Skeletal muscle cell (primary cell): ENCODE measurements at regions not wholly inside any gene's neighbourhood (a gene's known extent, or its start where the extent isn't known, plus 50 kb on each side); places are given as distances from the start of the nearest gene placed in this dataset.

Experiments used
- DNase-seq: peaks from one replicate; pipeline ENCODE4 v3.0.0-alpha.2; 2010; ENCODE audit warnings: low read depth
- H3K4me3 ChIP-seq: 2 replicates; pipeline ENCODE4 v1.5.1; 2011; ENCODE audit warnings: low read depth, mild to moderate bottlenecking, control low read depth, low read length, moderate library complexity

DNA sequence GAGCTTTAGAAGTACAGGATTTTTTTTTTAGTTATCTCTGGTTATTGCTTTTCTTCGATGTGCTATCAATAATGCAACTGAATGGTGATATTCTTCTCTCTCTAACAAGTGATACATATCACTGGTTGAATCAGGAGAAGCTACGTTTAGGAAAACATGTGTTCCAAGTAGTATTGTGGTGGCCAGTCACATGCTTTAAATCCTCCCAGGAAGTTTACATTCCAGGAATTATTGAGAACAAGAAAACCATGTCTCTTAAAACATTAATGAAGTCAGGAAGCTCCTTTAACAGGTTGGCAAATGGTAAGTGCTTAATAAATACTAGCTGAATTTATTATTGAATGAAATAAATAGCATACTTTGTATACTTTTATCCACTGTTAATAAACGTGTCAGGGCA is 371.1 kb downstream of the BCKDHB start:
- no peak overlapping the region for H3K4me3 ChIP-seq
- no peak for DNase-seq

DNA sequence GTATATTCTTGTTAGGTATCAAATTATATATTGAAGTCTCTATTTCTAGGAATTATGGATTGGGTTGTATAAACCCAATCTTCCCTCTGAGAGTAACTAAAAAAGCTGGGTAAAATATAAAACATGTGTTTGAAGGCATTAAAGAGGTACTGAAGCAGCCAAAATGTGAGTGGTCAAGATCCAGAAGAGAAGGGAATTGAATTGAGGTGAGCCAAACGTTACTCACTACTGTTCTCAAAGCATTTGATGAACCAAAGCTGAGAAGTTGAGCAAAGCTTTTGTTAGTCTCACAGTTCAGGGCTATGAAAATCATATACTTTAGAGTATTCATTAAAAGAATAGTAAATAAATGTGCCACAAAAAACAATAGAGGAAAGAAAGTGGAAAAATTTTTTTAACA is 365.8 kb downstream of the BCKDHB start:
- DNase-seq, result no peak
- H3K4me3 ChIP-seq, result no peak overlapping the region

DNA sequence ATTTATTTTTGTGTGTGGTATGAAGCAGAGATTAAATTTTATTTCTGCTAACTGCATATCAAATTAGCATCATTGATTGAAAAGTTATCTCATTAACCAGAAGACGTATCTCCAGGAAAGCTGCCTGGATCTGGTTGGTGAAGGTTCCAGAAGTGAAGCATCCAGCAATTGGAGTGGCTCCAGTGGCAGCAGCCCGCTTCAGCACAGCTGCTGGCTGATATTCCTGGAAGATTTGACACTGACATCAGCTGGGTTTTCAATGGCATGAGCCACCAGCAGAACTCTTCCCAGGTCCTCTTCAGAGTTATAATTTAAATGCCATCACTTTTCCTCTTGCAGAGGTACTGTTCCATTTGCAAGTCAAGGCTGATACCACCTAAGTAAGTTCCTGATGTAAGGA is 363.5 kb downstream of the BCKDHB start:
- H3K4me3 ChIP-seq, result no peak overlapping the region
- no peak for DNase-seq

DNA sequence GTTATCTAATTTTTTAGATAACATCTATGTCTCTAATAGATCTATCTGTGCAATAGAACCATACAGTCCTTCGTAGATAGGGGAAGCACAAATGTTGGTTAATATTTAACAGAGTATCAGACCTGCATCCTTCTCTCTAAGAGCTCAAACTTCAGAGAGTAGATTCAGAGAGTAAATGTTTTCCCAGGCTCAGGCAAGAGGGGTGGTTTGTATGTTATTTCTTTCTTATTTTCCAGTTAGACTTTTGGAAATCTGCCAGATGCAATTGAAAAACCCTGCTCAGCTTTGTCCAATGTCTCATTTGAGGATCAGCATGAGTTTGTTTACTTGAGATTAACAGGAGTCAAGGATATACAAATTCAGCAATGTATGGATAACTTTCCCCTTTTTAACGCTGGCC is 361.9 kb downstream of the BCKDHB start:
- DNase-seq, result no peak
- no peak overlapping the region for H3K4me3 ChIP-seq

DNA sequence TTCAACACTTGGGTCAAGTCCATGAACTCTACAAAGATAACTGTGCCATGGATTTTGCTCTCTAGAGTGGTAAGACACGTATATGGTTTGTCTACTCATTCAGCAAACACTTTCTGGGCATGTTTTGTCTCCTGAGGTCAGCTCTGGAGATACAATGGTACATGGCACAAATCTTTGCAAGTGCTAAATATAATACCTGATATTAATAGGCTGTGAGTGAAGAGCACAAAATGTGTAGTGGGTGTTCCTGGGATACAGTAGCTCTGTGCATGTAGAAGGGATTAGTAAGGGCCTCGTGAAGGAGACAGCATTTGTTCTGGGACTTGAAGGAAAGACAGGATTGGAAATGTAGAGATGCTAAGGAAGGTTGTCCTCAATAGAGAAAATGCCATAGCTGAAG is 360.9 kb downstream of the BCKDHB start:
- DNase-seq, result no peak
- no peak overlapping the region for H3K4me3 ChIP-seq

DNA sequence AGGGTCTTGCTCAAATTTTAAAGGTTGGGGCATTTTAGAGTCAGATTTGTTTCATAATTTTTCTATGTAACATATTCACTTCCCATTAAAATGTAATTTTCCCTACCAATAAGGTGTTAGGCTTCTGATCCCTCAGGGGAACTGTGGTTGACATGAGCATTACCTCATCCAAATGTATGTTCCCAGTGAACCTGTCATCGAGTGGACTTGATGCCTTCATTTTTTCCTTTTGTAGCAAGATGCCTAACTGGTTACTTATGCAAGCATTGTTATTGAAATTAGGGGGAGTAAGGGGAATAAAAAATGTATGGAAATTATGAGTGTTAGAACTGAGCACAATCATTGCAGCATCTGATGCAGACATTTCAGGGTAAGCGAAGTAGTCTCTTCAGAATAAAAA is 360.5 kb downstream of the BCKDHB start:
- no peak overlapping the region for H3K4me3 ChIP-seq
- peak; percentile 76 for DNase-seq

DNA sequence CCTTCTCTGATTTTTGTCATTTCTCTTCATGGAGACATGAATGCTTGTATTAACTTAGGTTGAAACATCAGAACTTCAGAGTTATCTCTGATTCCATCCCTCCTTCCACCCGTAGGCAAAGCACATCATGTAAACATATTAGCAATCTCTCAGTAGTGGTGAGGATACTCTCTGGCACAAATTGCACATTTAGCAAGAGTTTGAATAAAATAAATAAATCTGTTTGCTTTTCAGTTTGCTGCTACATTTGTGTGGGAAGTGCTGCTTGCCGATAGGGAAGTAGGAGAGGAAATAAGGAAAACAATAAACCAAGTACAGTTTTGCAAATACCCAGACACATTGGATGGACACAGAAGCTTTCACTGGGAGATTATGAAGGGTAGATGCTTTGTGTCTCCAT is 359.0 kb downstream of the BCKDHB start:
- no peak overlapping the region for H3K4me3 ChIP-seq
- DNase-seq, result no peak

DNA sequence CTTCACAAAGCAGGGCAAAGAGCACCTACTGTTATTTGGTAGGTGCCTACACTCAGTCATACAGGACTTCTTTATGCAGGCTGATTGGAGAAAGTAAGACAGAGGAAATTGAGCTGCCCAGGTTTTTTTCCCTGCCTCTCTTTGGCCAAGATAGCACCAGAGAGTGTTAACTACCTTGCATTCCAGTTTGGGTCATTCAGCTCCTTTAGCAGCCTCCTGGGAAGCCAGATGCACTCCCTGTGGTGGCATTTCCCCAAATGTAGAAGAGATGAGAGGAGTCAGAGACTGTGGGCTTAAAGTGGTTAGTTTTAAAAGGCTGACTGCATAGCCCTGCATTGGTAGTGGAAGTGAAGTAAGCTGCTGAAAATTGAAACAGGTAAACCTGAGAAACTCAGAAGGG is 358.4 kb downstream of the BCKDHB start:
- H3K4me3 ChIP-seq, result no peak overlapping the region
- DNase-seq, result no peak

DNA sequence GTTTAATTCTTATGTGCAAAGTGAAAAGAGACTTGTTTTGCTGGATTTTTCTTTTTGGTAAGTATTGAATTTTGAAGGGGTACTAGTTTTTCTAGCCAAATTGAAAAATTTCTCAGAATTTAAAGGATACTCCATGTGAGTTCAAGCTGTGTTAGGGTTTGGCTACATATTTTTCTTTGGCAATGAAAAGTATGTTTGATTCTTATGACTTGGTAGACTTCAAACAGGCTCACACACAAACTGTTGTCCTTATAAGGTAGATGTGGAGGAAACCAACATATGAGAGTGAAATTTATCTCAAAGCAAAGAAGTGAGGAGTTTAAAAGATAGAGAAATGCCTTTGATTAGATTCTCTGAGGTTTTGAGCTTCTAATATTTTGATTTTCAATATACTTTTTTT is 356.7 kb downstream of the BCKDHB start:
- no peak for DNase-seq
- H3K4me3 ChIP-seq, result no peak overlapping the region

DNA sequence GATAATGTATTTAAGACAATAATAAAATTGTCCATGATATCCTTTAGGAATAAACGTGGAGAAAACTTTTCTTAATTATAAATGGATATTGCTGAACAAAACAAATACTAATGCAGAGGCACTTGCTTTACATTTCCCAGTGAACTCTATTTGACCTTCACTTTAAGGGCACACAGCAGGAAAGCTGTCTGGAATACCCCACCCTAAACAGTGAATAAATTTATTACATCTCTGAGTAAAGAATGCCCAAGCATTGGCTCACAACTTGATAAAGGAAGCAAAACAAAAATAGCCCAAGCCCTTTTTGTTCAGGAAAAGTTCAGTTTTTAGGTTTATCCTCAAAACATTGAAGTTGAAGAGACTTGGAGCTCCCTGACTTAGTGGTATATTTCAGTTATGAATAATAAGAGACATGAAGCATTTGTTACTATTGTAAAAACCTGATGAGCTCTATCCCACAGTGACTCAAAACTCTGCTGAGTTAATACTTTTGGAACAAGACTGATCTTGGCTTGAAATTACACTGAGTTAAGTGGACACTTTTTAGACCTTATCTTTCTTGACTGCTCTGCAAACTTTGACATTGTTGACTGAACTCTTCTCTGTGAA is 353.9 kb downstream of the BCKDHB start:
- no peak for DNase-seq
- no peak overlapping the region for H3K4me3 ChIP-seq

DNA sequence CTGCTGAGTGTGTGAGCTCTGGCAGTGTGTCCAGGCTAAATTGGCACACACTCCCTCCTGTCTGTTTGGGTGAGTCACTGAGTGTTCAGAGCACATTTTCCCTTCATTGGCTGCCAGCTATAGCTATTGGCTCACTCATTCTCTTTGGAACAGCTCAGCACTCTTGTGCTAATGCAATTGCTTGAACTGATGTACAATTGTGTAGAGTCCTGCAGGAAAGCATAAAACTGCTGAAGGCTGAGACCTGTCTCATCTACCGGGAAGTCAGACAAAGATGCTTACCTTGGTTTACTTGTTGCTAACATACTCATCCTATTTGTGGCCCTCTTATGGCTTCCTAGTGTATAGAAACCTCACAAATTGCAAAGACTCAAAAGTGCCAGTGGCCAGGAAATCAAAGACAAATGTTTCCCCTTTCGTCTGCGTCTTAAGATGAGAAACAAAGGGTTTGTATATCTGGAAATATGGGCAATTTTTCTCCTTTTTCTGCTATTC is 351.0 kb downstream of the BCKDHB start:
- DNase-seq, result peak; percentile 96

DNA sequence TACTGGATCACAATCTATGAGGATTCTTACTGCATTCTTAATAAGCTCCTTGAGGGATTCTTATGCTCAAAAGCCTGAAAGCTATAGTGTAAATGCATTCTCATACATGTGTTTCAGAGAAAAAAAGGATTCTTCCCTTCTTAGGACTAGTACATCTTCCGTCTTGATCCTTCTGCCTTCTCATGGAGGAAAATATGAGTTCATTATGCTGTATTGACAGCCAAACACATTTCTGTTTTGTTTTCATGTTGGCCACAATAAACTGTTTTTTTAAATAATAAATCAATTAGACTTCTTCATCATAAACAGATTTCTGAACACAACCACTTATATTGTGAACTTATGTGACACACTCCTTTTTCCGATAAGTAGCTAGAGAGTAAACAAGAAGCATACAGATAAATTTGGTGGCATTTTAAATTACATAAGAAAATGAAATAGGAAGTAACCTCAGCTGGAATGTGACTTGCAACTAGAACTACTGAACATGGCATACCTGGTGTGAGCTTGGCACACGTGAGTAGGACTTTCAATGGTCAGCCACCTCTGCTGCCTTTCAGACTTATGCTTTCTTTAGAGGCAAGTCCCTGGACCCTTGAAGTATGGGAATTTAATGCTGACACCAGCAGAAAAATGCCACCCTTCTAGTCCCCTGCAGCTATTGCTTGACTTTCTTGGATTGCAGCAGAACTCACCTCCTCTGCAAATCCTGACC is 350.4 kb downstream of the BCKDHB start:
- H3K4me3 ChIP-seq, result no peak overlapping the region
- no peak for DNase-seq

More for the DNA sequence above, 351.0 kb downstream of the BCKDHB start:
- H3K4me3 ChIP-seq, result no peak overlapping the region

DNA sequence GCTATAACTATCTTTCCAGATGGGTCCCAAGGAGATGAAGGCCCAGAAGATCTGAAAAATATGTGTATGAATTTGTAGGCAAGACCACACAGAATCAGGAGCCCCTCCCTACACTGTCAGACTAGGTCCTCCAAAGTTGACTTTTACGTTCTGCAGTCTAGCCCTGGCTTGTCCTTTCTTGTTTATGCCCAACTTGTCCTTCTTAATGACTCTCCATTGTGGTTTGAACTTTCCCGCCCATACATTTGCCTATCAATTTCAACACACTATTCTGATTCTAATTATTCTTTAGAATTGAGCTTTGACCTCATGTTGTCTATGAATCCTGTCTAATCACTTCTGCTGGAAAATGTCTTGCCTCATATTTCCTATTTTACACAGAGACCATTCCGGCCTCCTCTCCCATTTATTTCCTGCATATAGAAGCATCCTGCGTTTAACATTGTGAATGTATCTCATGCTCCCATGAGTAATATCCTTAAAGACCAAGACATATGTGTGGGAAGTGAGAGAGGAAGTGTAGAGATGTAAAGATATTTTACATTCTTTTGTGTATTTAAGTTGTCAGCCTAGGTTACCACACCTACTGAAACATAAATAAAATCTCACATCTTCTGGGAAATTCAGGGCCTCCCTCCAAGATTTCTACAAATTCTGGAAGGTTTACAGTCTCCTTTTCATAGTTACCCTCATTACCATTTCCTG is 348.3 kb downstream of the BCKDHB start:
- no peak overlapping the region for H3K4me3 ChIP-seq
- peak; percentile 75 for DNase-seq

DNA sequence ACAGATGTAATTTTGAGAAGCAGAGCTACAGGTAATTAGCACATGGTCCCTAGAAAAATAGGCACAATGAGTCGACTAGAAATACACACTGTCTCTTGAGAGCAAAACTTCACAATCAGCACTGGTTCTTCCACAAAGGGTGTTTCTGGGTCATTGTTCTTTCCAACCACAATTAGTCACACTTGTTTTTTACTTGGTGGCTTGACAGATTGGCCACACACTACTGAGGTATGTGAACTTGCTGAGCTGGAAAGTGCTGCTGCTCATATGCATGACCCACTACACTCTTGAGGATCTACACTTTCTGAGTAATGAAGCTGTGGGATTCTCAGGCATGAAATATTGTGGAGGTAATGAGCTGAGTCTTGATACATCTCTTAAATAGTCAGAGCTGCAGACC is 347.7 kb downstream of the BCKDHB start:
- DNase-seq, result peak; percentile 99

DNA sequence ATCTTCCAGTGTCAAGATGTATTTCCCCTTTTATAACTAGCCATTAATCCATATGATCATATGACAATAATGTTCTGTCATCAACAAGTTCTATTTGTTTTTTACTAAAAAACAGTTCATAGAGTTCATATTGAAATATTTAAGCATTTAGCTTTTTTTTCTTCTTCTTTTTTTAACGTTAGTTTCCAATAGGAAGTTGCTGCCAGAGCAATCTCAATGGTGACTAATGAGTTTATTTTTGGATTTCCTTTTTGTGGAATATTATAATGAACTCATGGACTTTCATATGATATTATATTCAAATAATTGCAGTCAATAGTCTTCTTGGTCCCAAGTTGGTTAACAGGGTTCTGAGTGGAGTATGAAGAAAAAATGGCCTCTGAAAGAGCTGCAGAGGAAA is 343.3 kb downstream of the BCKDHB start:
- no peak for DNase-seq
- H3K4me3 ChIP-seq, result no peak overlapping the region

More for the DNA sequence above, 347.7 kb downstream of the BCKDHB start:
- H3K4me3 ChIP-seq, result no peak overlapping the region

DNA sequence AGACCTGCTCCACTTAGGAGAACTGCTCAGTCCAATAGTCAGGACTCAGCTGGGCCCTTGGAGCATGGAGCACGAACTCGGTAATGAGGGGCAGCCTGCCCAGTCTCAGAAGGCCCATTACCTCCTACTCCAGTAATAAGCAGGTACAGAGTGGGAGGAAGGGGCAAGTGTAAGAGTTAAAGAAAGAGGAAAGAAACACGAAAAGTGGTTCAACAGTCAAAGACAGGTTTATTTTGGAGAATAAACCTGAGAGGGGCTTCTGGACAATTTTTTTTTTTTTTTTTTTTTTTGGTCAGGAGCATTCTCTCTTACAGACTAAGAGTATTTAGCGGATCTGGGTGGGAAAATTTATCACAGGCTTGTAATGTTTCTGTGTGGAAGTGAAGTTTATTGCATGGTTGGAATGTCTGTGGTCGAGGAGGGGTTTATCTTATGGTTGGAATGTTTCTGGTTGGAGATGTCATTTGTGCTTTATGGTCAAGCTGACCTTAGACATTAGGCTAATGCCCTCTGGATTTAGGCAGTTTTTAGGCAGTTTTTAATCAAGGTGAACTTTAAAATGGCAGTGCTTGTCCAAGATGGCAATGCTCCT is 340.1 kb downstream of the BCKDHB start:
- no peak for DNase-seq
- no peak overlapping the region for H3K4me3 ChIP-seq

DNA sequence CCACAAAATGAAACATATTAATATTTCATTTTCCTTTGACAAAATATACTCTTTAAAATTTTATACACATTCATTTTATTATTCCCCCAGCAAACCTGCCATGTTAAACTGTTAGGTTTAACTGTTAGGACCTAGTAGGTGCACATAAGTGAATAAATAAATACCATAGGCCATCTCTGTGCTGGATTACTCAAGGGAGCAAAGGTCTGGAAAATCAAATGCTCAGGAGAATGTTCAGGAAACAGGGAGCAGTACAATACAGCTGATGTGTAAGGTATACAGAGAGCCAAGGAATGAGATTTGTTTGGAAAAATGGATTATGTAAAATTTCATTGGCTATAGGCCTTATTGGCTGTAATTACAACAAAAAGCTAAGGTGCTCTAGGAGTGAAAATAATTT is 339.3 kb downstream of the BCKDHB start:
- no peak overlapping the region for H3K4me3 ChIP-seq
- DNase-seq, result no peak

DNA sequence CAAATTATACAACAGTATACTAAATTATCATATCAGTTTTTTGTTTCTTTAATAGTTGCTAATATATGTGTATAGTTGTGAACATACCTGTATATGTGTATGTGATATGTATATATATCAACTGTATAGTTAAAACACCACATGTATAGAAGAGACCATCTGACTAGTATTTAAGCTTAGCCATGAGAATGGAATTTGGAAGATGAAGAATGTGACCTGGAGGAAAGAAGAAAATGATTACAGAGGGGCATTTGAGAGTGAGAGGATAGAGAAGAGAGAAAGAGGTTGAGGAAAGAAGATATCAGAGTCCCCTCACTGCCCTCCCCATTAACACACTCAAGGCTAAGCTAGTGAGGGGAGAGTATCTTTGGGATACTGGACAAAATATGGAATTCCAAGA is 335.9 kb downstream of the BCKDHB start:
- DNase-seq, result no peak

DNA sequence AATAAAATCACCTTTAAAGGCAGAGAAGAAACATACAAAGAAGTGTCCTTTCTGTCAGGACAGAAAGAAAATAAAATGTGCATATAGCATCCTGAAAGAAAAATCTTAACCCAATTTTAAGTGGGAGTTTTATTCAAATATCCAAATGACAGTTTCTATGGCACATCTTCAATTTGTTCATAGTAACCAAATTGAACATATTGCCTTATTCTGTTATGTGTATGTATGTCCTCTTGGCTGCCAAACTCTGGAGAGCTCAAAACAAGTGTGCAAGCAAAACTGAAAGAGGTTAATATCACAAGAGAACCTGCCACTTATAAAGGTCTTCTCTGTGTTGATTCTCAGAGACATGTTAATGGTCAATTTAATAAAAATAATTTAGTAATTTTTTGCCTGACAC is 334.7 kb downstream of the BCKDHB start:
- no peak for DNase-seq
- no peak overlapping the region for H3K4me3 ChIP-seq

More for the DNA sequence above, 335.9 kb downstream of the BCKDHB start:
- H3K4me3 ChIP-seq, result no peak overlapping the region

DNA sequence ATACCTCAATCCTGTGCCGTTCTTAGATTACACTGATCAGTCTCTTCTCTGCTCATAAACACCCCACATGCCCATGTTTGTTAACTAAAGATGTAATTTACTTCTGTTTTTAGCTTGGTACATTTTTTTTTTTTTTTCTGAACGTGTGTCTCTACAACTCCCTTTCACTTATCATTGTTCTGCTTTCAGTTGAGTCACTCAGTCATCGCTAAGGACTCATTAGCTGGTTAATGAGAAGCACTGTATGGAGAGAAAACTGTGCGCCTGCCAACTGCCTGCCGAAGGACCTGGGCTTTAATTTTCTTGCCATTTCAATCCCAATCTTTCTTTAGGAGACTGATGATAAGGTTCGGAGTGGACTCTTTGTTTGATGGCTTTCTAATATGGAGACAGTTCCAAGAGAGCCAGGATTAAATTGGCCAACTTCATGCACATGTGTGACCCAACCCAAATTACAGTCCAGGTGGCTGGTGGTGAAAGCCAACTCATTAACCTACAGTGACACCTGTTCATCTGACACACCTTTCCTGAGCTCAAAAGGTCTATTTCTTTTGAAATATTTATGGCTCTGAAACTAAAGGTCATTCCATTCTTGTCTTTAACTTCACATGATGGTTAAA is 334.1 kb downstream of the BCKDHB start:
- no peak for DNase-seq
- no peak overlapping the region for H3K4me3 ChIP-seq
